Endothelial cell of umbilical vein (primary cell): ENCODE measurements at regions not wholly inside any gene's neighbourhood (a gene's known extent, or its start where the extent isn't known, plus 50 kb on each side); places are given as distances from the start of the nearest gene placed in this dataset.

Experiments used
- BruUV-seq: library from RNA; stranded (reverse); fragments of 400-500 nt; replicated peaks from 2 replicates; lab custom pipeline; 2021; lab: Mats Ljungman, UMichigan
- CTCF ChIA-PET: fragments of 300-600, 350-600 bp; sonication (Branson Sonifier 250); formaldehyde crosslinking; loops from one replicate; lab custom pipeline; 2021; ENCODE audit warnings: antibody characterized with exemption, inconsistent platforms; lab: Charles Lee
- POLR2A ChIA-PET: fragments of 300-600, 350-600 bp; sonication (Branson Sonifier 250); formaldehyde crosslinking; loops from one replicate; lab custom pipeline; 2021; ENCODE audit warnings: antibody characterized with exemption, inconsistent platforms; lab: Charles Lee
- DNase-seq: peaks from one replicate; pipeline ENCODE4 v3.0.0-alpha.2; 2011; ENCODE audit warnings: low read depth, low spot score
- FAIRE-seq: peaks from 2 replicates; lab custom pipeline; 2011; peaks lifted over from hg19 to GRCh38; lab: Jason Lieb, UNC
- H2AFZ ChIP-seq: 2 replicates; pipeline ENCODE4 v1.6.0; 2012; ENCODE audit warnings: low read depth, low read length, control low read depth, inconsistent platforms
- H3K27ac ChIP-seq: 2 replicates; pipeline ENCODE4 v1.5.1; 2011; ENCODE audit warnings: low read depth, mild to moderate bottlenecking, control low read depth, low read length, moderate library complexity; ENCODE audit not compliant: insufficient read depth
- H3K27me3 ChIP-seq, 2 experiments: 2 replicates each; pipeline versions ENCODE4 v1.6.0 to v1.6.1; 2011; ENCODE audit warnings: low read length in 2 of 2, mixed read lengths in 1 of 2; ENCODE audit not compliant: control insufficient read depth in 2 of 2, insufficient read depth in 2 of 2
- H3K36me3 ChIP-seq, 2 experiments: 2 replicates in 1 of 2; 3 replicates in 1 of 2; pipeline ENCODE4 v1.5.1; 2011; ENCODE audit warnings: low read length in 2 of 2, mild to moderate bottlenecking in 1 of 2, moderate library complexity in 1 of 2; ENCODE audit not compliant: control insufficient read depth in 2 of 2, insufficient read depth in 2 of 2; ENCODE audit errors: extremely low read depth in 1 of 2
- H3K4me1 ChIP-seq: 3 replicates; pipeline ENCODE4 v1.5.1; 2011; ENCODE audit warnings: mild to moderate bottlenecking, low read length; ENCODE audit not compliant: control insufficient read depth, insufficient read depth; ENCODE audit errors: extremely low read depth
- H3K4me2 ChIP-seq: 2 replicates; pipeline ENCODE4 v1.6.1; 2011; ENCODE audit warnings: low read length, control low read depth, mixed read lengths; ENCODE audit not compliant: insufficient read depth
- H3K4me3 ChIP-seq, 3 experiments: fragments of 200-600 bp in 1 of 3; sonication (generic), shearing (Covaris generic) in 1 of 3; replicated peaks in 1 of 3; 2 replicates each; pipeline ENCODE4 v1.5.1; 2011 to 2016; ENCODE audit warnings: control low read depth in 3 of 3, low read length in 3 of 3, mild to moderate bottlenecking in 2 of 3, inconsistent platforms in 1 of 3, low read depth in 1 of 3, moderate library complexity in 1 of 3; ENCODE audit not compliant: insufficient read depth in 1 of 3
- H3K79me2 ChIP-seq: 2 replicates; pipeline ENCODE4 v1.6.0; 2012; ENCODE audit warnings: low read length, inconsistent platforms; ENCODE audit not compliant: control insufficient read depth, insufficient read depth
- H3K9ac ChIP-seq: replicated peaks from 2 replicates; pipeline ENCODE3; 2011; ENCODE audit warnings: low read length, control low read depth; ENCODE audit not compliant: insufficient read depth; ENCODE audit errors: extremely low read depth
- H3K9me1 ChIP-seq: replicated peaks from 3 replicates; pipeline ENCODE4 v1.6.0; 2011; ENCODE audit warnings: mild to moderate bottlenecking, low read length; ENCODE audit not compliant: control insufficient read depth, insufficient read depth; ENCODE audit errors: extremely low read depth
- H3K9me3 ChIP-seq: replicated peaks from 2 replicates; pipeline ENCODE4 v1.5.1; 2012; ENCODE audit warnings: low read length, inconsistent platforms; ENCODE audit not compliant: control insufficient read depth, insufficient read depth
- H4K20me1 ChIP-seq: replicated peaks from 2 replicates; pipeline ENCODE3; 2011; ENCODE audit warnings: mild to moderate bottlenecking, low read length; ENCODE audit not compliant: control insufficient read depth, insufficient read depth; ENCODE audit errors: extremely low read depth
- EZH2 ChIP-seq: IDR thresholded peaks from 2 replicates; pipeline ENCODE4 v1.6.1; 2012; ENCODE audit warnings: borderline replicate concordance, low read depth, mild to moderate bottlenecking, moderate library complexity, low read length, inconsistent platforms; ENCODE audit not compliant: severe bottlenecking
- FOS ChIP-seq: IDR thresholded peaks from 2 replicates; pipeline ENCODE4 v1.6.1; 2011; ENCODE audit warnings: mild to moderate bottlenecking, low read length, moderate library complexity, borderline replicate concordance; ENCODE audit not compliant: insufficient read depth
- GATA2 ChIP-seq: IDR thresholded peaks from 2 replicates; pipeline ENCODE4 v1.7.0; 2011; ENCODE audit warnings: low read depth, mild to moderate bottlenecking, moderate library complexity, mixed read lengths, low read length; ENCODE audit not compliant: insufficient read length, insufficient read depth
- JUN ChIP-seq: IDR thresholded peaks from 2 replicates; pipeline ENCODE4 v1.6.1; 2011; ENCODE audit warnings: borderline replicate concordance, low read depth; ENCODE audit not compliant: insufficient read length, insufficient read depth
- MYC ChIP-seq: IDR thresholded peaks from one replicate; pipeline ENCODE4 v1.6.1; 2011; ENCODE audit warnings: mild to moderate bottlenecking, low read depth, low read length
- POLR2A ChIP-seq: IDR thresholded peaks from 2 replicates; pipeline ENCODE4 v1.6.1; 2012; ENCODE audit warnings: low read depth, mild to moderate bottlenecking, control low read depth, low read length
- POLR2AphosphoS5 ChIP-seq: IDR thresholded peaks from 2 replicates; pipeline ENCODE4 v1.6.1; 2012; ENCODE audit warnings: low read depth, mild to moderate bottlenecking, control low read depth, low read length, moderate library complexity; ENCODE audit not compliant: insufficient read depth
- dilution Hi-C: fragments of 300-500 bp; cut with MboI; formaldehyde crosslinking; loops from one replicate; pipeline ENCODE4 v1.15.0; 2019; ENCODE audit warnings: low sequenced_read_pairs; ENCODE audit not compliant: extremely low pct_ligation_motif_present
- intact Hi-C: fragments of 100-400 bp; cut with micrococcal nuclease; formaldehyde crosslinking; loops from one replicate; pipeline ENCODE4 v1.10.0; 2022
- TF ChIP-seq, protein P1 (sequence below), 2 donors: IDR thresholded peaks; 1 replicate in 1 of 2; 2 replicates in 1 of 2; pipeline ENCODE4 v1.5.1; 2011; ENCODE audit warnings: low read length in 2 of 2, mild to moderate bottlenecking in 2 of 2, moderate library complexity in 2 of 2, control low read depth in 1 of 2, inconsistent platforms in 1 of 2, low read depth in 1 of 2; ENCODE audit not compliant: insufficient read depth in 1 of 2; ENCODE audit errors: extremely low read depth in 1 of 2
- TF ChIP-seq, protein P2 (sequence below): IDR thresholded peaks from 2 replicates; pipeline ENCODE4 v1.6.1; 2011; ENCODE audit not compliant: insufficient read depth, insufficient read length

DNA sequence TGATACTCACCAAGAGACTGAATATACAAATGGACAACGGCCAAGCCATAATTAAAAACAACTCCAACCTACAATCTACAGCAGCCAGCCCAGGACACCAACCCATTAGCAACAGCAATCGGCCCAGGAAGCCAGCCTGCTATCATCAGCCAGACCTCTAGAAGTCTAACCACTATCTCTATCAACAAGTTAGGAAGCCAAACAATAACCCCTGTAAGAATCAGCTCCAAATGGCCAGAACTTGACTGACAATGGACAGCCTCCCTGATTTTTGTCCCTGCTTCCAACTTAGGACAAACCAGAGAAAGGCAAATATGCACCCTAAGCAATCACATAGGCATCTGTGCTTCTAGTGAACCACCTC is 511.8 kb upstream of the JARID2 start:
- DNase-seq (no peak), FAIRE-seq (no peak)
- no TSS peak for BruUV-seq
- intact Hi-C loops (no loop called here), dilution Hi-C loops (no loop called here)
- no peaks in the 10 kb centered on the region for H3K9me3 ChIP-seq
- no peaks in the 10 kb centered on the region for H3K36me3 ChIP-seq
- no peaks in the 10 kb centered on the region for H3K4me1 ChIP-seq
- POLR2A ChIA-PET = no interaction called here
- H3K79me2 ChIP-seq = no peaks in the 10 kb centered on the region
- H3K9me1 ChIP-seq = no peaks in the 10 kb centered on the region
- no peak overlapping the region for H3K27ac ChIP-seq
- no peaks in the 10 kb centered on the region for H3K27me3 ChIP-seq
- TF ChIP-seq JUN (no peak), GATA2 (no peak), FOS (no peak), MYC (no peak), POLR2AphosphoS5 (no peak), EZH2 (no peak), POLR2A (no peak)
- TF ChIP-seq, protein P1, sequence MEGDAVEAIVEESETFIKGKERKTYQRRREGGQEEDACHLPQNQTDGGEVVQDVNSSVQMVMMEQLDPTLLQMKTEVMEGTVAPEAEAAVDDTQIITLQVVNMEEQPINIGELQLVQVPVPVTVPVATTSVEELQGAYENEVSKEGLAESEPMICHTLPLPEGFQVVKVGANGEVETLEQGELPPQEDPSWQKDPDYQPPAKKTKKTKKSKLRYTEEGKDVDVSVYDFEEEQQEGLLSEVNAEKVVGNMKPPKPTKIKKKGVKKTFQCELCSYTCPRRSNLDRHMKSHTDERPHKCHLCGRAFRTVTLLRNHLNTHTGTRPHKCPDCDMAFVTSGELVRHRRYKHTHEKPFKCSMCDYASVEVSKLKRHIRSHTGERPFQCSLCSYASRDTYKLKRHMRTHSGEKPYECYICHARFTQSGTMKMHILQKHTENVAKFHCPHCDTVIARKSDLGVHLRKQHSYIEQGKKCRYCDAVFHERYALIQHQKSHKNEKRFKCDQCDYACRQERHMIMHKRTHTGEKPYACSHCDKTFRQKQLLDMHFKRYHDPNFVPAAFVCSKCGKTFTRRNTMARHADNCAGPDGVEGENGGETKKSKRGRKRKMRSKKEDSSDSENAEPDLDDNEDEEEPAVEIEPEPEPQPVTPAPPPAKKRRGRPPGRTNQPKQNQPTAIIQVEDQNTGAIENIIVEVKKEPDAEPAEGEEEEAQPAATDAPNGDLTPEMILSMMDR (IDR thresholded peaks at IDR 0.05; ENCODE audit: extremely low read depth in 1 of 2, insufficient read depth in 1 of 2, low read depth in 1 of 2, low read length in 2 of 2) = no peak
- TF ChIP-seq, protein P2, sequence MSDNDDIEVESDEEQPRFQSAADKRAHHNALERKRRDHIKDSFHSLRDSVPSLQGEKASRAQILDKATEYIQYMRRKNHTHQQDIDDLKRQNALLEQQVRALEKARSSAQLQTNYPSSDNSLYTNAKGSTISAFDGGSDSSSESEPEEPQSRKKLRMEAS = no peak
- H3K4me3 ChIP-seq = no peak overlapping the region
- H2AFZ ChIP-seq = no peak overlapping the region
- no peak overlapping the region for H3K9ac ChIP-seq
- no peak overlapping the region for H3K4me2 ChIP-seq
- H4K20me1 ChIP-seq = no peaks in the 10 kb centered on the region
- CTCF ChIA-PET = no interaction called here
